Activated CD4-positive, alpha-beta memory T cell treated with anti-CD3 and anti-CD28 coated beads for 36 hours (primary cell): ENCODE measurements at regions not wholly inside any gene's neighbourhood (a gene's known extent, or its start where the extent isn't known, plus 50 kb on each side); places are given as distances from the start of the nearest gene placed in this dataset.

Experiments
- CTCF ChIA-PET: fragments of 350-600 bp; sonication (Branson Sonifier 250); formaldehyde crosslinking; loops from one replicate; lab custom pipeline; 2021; ENCODE audit warnings: antibody characterized with exemption, inconsistent platforms; lab: Charles Lee
- POLR2A ChIA-PET: fragments of 350-600 bp; sonication (Branson Sonifier 250); formaldehyde crosslinking; loops from one replicate; lab custom pipeline; 2021; ENCODE audit warnings: antibody characterized with exemption; lab: Charles Lee
- DNase-seq: peaks from one replicate; pipeline ENCODE4 v3.0.0-alpha.2; 2020
- H3K27ac Mint-ChIP-seq: one replicate; pipeline ENCODE4 v1.8.0; 2021; ENCODE audit warnings: mixed read lengths
- H3K27me3 Mint-ChIP-seq: one replicate; pipeline ENCODE4 v1.8.0; 2021; ENCODE audit warnings: mixed read lengths
- H3K36me3 Mint-ChIP-seq: one replicate; pipeline ENCODE4 v1.8.0; 2021; ENCODE audit warnings: mixed read lengths
- H3K4me1 Mint-ChIP-seq: one replicate; pipeline ENCODE4 v1.8.0; 2021; ENCODE audit warnings: low read depth, mixed read lengths
- H3K4me3 Mint-ChIP-seq: one replicate; pipeline ENCODE4 v1.8.0; 2021; ENCODE audit warnings: mild to moderate bottlenecking, mixed read lengths
- H3K9me3 Mint-ChIP-seq: one replicate; pipeline ENCODE4 v1.8.0; 2021; ENCODE audit warnings: mixed read lengths
- intact Hi-C: fragments of 100-400 bp; cut with micrococcal nuclease; formaldehyde crosslinking; loops from one replicate; pipeline ENCODE4 v1.15.1; 2023

DNA sequence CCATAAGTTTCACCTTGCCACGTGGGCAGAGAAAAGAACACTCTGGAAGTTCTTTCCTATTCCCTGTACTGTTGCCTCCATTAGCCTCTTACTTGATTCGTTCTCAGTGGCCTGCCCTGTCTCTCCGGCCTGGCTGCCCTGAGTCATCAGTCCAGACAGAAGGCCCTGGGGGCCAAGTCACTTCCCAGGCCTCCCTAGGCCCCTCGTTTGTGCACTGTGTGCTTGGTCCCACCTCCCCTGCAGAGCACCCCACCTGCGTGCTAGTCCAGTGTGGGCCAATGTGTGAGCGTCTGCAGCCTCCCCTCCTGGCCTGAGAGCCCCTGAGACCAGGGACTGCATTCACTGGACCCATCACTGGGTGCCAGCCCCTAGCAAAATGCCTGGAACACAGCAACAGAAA is 191.2 kb upstream of the RREB1 start:
- Mint-ChIP-seq H3K27me3 (peaks cover 36% of the 10 kb centered on the region), H3K27ac (no peak overlapping the region), H3K4me3 (no peak overlapping the region), H3K9me3 (no peaks in the 10 kb centered on the region), H3K4me1 (peaks cover 17% of the 10 kb centered on the region), H3K36me3 (no peaks in the 10 kb centered on the region)
- intact Hi-C loops, result loop anchor here (5.0 kb wide), 2 partner anchors 104 to 321 kb away; no protein-coding TSS in a partner anchor
- DNase-seq, result no peak
- ChIA-PET CTCF (interaction anchor here (1.3 kb wide), 1 partner anchor 103 kb away, joined by 3 read pairs; no protein-coding TSS in a partner anchor), POLR2A (no interaction called here)

DNA sequence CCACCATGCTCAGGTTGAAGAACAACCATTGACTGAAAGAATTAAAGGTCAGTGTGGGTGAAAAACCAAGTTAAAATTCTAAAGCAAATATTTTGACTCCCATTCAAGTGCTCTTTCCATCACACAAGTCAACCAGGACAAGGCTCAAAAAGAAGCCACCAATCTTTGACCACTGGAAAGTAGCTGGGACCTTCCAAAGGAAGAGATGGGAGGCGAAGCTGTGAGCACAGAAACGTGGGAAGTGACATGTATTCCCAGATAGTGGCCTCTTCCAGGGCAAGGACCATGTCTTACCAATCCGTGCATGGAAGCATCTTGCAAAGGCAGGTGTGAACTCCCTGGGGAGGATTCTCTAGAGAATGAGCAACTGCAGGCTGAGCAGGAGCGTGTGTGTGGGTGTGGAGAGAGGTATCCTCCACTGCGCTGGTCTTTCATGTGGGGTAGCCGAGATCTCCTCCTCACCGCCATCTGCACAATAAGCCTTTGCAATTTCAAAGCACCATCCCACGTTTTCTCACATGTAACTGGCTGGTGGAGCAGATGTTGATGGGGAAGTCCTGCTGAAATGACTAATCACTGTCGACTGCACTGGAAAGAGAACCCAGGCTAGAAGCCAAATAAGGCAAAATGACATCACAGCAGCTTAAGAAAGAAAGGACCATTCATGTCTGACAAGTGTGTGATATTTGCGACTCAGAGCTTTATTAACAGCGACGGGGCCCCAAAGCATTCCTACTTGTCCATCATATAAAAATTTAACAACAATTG is 189.4 kb upstream of the RREB1 start:
- intact Hi-C loops, result loop anchor here (1.0 to 5.0 kb wide), 9 partner anchors 62 to 319 kb away; no protein-coding TSS in a partner anchor
- DNase-seq, result peak; percentile 89
- Mint-ChIP-seq H3K9me3 (no peaks in the 10 kb centered on the region), H3K27me3 (peaks cover 26% of the 10 kb centered on the region), H3K36me3 (no peaks in the 10 kb centered on the region), H3K4me1 (peaks cover 17% of the 10 kb centered on the region), H3K4me3 (no peak overlapping the region), H3K27ac (peak overlapping the region; percentile 18)
- CTCF ChIA-PET, result interaction anchor here (1.0 to 1.1 kb wide), 3 partner anchors 168 to 241 kb away, joined by 3 read pairs; no protein-coding TSS in a partner anchor
- POLR2A ChIA-PET, result no interaction called here

DNA sequence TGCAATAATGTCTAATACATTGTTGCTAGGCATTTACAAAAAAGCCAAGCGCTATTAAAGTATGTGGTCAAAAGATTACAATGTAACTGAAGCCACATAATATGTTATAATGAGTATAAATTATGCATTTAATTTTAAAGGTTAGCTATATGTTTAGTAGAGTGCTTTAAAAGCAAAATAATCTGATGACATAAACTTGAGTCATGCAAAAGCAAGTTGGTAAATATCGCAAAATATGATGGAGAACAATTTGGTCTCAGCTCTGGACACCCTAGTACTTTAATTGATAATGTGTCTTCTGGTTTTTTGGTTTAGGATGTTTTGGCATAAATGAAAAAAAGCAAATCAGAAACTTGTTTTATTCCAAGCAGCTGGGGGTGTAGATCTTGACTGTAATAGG is 188.6 kb upstream of the RREB1 start:
- Mint-ChIP-seq H3K4me3 (no peak overlapping the region), H3K36me3 (no peaks in the 10 kb centered on the region), H3K27me3 (peaks cover 27% of the 10 kb centered on the region), H3K9me3 (no peaks in the 10 kb centered on the region), H3K27ac (no peak overlapping the region), H3K4me1 (peaks cover 17% of the 10 kb centered on the region)
- ChIA-PET POLR2A (no interaction called here), CTCF (interaction anchor here (1.0 to 1.1 kb wide), 3 partner anchors 168 to 242 kb away, joined by 3 read pairs; no protein-coding TSS in a partner anchor)
- no peak for DNase-seq
- intact Hi-C loops, result loop anchor here (2.0 to 5.0 kb wide), 3 partner anchors 107 to 318 kb away; no protein-coding TSS in a partner anchor

DNA sequence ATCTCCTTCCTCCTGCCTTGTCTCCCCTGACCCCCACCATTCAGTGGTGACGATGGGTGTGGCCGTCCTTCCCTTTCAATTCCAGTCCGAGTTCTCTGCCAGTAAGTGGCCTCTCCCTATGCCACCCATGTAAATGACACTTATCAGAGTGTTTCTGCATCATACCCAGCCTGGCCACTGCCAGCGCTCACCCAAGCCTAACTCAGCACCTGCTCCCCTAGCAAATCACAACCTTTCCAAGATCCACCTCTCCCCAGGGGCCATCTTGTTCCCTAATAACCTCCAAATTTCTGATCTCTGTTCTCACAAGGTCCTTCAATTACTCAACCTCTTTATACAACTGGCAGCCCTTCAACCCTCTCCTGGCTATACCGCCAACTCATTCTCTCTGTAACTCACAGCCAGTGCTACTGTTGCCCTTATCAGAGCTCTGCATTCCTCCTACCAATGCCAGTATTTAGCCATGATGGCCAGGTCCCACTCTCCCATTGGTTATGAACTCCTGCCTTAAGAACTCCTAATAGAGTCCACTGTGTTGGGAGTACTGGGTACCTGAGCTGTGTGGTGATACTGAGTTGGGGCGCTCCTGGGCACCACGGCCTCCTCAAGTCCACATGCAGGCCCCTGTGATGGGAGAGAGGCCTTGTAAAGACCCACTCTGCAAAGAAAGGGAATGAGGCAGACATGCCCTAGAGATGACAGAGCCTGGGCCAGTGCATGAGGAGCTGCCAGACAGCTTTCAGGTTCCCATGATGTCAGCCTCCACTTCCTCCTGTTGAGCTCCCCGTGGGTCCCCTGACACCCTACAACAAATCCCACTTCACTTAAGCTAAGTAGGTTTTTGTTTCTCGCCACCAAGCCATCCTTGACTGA is 187.4 kb upstream of the RREB1 start:
- POLR2A ChIA-PET, result no interaction called here
- DNase-seq, result no peak
- intact Hi-C loops, result no loop called here
- no peaks in the 10 kb centered on the region for H3K9me3 Mint-ChIP-seq
- H3K4me3 Mint-ChIP-seq, result no peak overlapping the region
- no peaks in the 10 kb centered on the region for H3K36me3 Mint-ChIP-seq
- H3K27me3 Mint-ChIP-seq, result peaks cover 28% of the 10 kb centered on the region
- no peak overlapping the region for H3K27ac Mint-ChIP-seq
- H3K4me1 Mint-ChIP-seq, result peaks cover 17% of the 10 kb centered on the region
- CTCF ChIA-PET, result no interaction called here

DNA sequence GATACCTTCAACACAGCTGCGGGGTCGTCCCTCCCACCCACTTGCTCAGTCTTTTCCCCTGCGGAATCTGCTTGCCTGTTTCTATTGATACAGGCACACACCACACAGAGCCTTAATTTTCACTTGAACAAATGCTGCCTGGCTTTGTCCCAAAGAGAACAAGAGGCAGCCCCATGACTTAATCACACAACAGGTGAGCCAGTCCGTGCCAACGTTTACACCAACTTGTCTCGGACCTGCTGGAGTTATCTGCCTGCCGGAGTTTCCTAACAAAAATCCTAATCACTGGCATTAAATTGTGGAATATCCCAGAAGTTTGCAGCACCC is 186.8 kb upstream of the RREB1 start:
- Mint-ChIP-seq H3K27me3 (peaks cover 32% of the 10 kb centered on the region), H3K9me3 (no peaks in the 10 kb centered on the region), H3K36me3 (no peaks in the 10 kb centered on the region), H3K4me3 (no peak overlapping the region), H3K27ac (no peak overlapping the region), H3K4me1 (peaks cover 16% of the 10 kb centered on the region)
- POLR2A ChIA-PET, result no interaction called here
- CTCF ChIA-PET, result no interaction called here
- intact Hi-C loops, result no loop called here
- no peak for DNase-seq

DNA sequence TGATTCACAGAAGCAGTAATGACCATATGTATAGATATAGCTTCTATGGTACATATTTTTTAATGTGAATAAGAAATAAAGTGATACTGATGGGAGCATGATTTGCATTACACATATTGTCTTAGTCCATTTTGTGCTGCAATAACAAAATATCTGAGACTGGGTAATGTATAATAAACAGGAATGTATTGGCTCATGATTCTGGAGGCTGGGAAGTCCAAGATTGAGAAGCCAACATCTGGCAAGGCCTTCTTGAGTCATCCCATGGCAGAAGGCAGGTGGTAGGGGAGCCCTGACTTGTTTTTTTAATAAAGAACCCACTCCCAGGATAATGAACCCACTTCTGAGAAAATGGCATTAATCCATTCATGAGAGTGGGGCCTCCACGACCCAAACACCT is 185.6 kb upstream of the RREB1 start:
- DNase-seq, result no peak
- peaks cover 33% of the 10 kb centered on the region for H3K27me3 Mint-ChIP-seq
- no peaks in the 10 kb centered on the region for H3K36me3 Mint-ChIP-seq
- intact Hi-C loops, result no loop called here
- H3K4me1 Mint-ChIP-seq, result peaks cover 14% of the 10 kb centered on the region
- no peak overlapping the region for H3K4me3 Mint-ChIP-seq
- no peaks in the 10 kb centered on the region for H3K9me3 Mint-ChIP-seq
- H3K27ac Mint-ChIP-seq, result no peak overlapping the region
- ChIA-PET POLR2A (no interaction called here), CTCF (no interaction called here)

DNA sequence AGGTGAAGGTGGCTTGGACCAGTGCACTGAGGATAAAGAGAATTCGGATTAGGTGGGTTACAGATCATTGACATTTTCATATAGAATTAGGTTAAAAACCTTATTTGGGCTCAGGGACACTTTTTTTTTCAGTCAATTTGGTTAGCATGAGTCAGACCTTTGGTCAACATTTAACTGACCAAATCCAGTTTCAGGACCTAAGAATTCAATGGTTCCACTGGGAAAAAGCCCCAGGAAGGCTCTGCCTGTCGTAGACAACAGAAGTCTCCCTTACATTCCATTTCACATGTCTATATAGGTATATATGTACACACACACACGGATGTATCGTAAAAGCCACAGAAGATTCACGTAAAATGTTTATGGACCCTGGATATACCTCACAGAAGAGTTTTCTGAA is 184.2 kb upstream of the RREB1 start:
- Mint-ChIP-seq H3K4me1 (peaks cover 3% of the 10 kb centered on the region), H3K36me3 (no peaks in the 10 kb centered on the region), H3K4me3 (no peak overlapping the region), H3K27ac (no peak overlapping the region), H3K9me3 (no peaks in the 10 kb centered on the region), H3K27me3 (peaks cover 36% of the 10 kb centered on the region)
- intact Hi-C loops, result no loop called here
- ChIA-PET POLR2A (no interaction called here), CTCF (no interaction called here)
- DNase-seq, result no peak

DNA sequence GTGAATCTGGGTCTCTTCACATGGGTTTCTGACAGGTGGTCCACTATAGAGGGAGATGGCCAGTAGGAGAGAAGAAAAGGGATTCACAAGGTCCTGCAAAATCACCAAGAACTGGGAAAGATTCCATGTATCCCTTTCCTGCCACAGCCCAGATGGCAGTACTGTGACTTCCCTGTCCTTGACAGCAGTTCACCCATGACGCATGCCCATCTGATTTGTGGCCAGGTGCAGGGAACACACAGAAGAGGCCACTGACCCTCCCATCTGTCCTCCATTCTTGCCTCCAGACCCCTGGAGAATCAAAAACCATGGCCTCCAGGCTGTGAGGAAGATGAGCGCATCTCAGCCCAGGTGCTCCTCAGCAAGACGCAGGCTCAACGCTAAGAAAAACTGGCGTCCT is 183.1 kb upstream of the RREB1 start:
- peaks cover 39% of the 10 kb centered on the region for H3K27me3 Mint-ChIP-seq
- intact Hi-C loops, result no loop called here
- ChIA-PET POLR2A (no interaction called here), CTCF (no interaction called here)
- H3K36me3 Mint-ChIP-seq, result no peaks in the 10 kb centered on the region
- no peaks in the 10 kb centered on the region for H3K4me1 Mint-ChIP-seq
- no peak for DNase-seq
- no peak overlapping the region for H3K4me3 Mint-ChIP-seq
- no peak overlapping the region for H3K27ac Mint-ChIP-seq
- H3K9me3 Mint-ChIP-seq, result no peaks in the 10 kb centered on the region

DNA sequence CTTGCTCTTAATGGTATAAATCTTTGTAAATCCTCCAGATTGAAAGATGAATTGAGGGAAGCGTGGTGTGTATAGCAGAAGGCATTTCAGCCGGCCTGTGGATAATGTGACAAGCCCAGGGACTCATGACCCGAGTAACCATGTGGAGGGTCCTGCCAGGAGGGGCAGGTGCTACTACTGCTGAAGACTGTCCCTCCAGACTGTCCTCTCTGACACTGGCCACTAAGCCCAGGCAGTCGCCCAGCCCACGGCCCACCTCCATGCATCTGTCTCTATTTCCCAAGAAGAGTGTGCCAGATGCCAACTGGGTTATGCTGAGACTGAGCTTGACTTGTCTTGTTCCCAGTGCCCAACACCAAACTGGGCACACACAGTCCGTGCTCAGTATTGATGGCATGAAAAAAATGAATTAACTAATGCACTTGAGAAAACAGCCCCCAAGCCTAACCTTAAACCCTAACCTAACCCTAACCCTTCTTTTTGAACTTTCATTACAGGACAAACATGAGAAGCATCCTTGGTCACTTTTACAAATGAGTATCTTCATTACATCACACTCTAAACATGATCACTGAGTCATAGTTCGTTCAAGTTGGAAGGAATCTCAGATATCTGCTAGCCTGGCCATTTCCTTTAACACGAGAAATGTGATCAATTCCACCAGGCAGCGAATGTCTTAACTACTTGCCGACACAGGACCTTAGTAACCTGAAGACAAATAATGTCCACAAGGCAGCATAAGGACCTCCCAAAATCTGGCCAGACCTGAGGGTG is 182.2 kb upstream of the RREB1 start:
- no peak overlapping the region for H3K27ac Mint-ChIP-seq
- no peak overlapping the region for H3K4me3 Mint-ChIP-seq
- no peak for DNase-seq
- no peaks in the 10 kb centered on the region for H3K4me1 Mint-ChIP-seq
- ChIA-PET CTCF (no interaction called here), POLR2A (no interaction called here)
- H3K27me3 Mint-ChIP-seq, result peaks cover 33% of the 10 kb centered on the region
- no peaks in the 10 kb centered on the region for H3K36me3 Mint-ChIP-seq
- no peaks in the 10 kb centered on the region for H3K9me3 Mint-ChIP-seq
- intact Hi-C loops, result no loop called here

DNA sequence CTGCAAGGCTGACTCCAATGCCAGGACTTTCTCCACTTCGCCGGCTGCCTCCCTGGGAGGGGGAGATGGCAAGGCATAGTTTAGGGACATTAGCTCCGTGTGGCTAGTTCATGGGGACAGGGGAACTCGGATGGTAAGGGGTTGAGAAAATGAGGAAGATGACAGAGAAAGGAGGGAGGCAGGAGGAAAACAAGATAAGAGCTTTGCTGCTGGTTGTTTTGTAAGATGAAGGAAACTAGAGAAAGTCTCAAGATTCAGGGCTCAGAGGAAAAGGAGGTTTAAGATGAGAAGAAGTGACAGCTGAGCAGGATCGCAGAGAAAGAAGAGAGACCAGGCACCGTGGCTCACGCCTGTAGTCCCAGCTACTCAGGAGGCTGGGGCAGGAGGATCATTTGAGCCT is 180.9 kb upstream of the RREB1 start:
- intact Hi-C loops, result no loop called here
- H3K9me3 Mint-ChIP-seq, result no peaks in the 10 kb centered on the region
- POLR2A ChIA-PET, result no interaction called here
- no peak for DNase-seq
- CTCF ChIA-PET, result no interaction called here
- no peak overlapping the region for H3K27ac Mint-ChIP-seq
- H3K4me1 Mint-ChIP-seq, result no peaks in the 10 kb centered on the region
- peaks cover 29% of the 10 kb centered on the region for H3K27me3 Mint-ChIP-seq
- no peak overlapping the region for H3K4me3 Mint-ChIP-seq
- no peaks in the 10 kb centered on the region for H3K36me3 Mint-ChIP-seq

DNA sequence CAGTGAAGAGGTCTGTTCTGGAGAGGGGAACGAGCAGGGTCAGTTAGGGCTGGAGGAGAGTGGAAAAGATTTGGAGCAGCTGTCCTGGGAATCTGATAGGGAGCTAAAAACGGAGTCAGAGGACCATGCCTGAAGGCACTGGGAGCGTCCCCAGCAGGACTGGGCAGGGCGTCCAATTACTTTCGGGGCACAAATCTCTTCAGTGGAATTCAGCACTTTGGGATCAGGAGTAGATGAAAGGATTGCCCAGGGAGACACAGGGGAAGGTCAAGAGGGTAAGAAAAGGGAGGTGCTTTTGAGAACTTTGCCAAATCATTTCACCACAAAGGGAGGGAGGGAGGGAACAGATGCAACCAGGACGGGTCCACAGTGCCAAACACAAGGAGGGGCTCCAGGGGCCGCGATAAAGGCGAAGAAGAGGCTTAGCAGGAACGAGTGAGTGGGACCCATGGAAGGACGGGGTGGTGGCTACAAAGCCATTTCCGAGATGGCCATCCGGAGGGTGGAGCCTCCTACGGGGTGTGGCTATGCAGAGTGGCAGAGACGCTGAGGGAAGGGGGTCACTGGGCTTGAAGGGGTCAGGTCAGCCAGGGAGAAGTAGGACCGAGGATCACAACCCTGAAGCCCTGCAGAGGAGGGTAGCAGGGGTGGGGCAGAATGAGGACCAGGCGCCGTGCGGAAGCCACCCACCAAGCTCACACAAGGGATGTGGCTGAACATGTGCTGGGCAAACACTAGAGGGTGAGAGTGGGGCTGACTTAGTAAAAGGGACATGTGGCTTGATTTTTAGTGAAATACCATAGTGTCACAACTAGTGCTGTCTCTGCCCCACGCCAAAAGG is 180.0 kb upstream of the RREB1 start:
- no peak for DNase-seq
- POLR2A ChIA-PET, result no interaction called here
- no peaks in the 10 kb centered on the region for H3K4me1 Mint-ChIP-seq
- H3K36me3 Mint-ChIP-seq, result no peaks in the 10 kb centered on the region
- CTCF ChIA-PET, result no interaction called here
- H3K4me3 Mint-ChIP-seq, result no peak overlapping the region
- H3K9me3 Mint-ChIP-seq, result no peaks in the 10 kb centered on the region
- no peak overlapping the region for H3K27ac Mint-ChIP-seq
- peaks cover 29% of the 10 kb centered on the region for H3K27me3 Mint-ChIP-seq
- intact Hi-C loops, result no loop called here
